ENCODE measurements at regions not wholly inside any gene's neighbourhood (a gene's known extent, or its start where the extent isn't known, plus 50 kb on each side); places are given as distances from the start of the nearest gene placed in this dataset.

DNA sequence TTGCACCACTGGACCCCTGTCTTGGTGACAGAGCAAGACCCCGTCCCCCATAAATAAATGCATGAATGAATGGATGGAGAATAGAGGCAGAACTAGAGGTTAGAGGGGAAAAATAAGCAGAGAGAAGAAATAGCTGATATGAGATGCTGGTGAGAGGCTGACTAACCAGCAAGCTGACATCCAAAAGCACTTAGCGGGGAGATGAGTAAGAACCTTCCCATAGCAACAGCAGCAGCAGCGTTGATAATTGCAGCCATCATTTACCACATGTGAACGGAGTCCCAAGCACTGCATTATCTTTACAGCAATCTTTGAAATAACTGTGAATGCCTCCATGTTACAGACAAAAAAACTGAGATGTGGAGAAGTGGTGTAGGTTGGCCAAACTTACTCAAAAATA is 777.3 kb upstream of the EEF2KMT start:
- H3K27me3 ChIP-seq (replicated peaks; ENCODE audit: insufficient read depth), result no peaks in the 10 kb centered on the region
- ATAC-seq (ENCODE audit: insufficient number of reproducible peaks, low FRiP score, low read depth), result no peak
- TF ChIP-seq, protein P1, sequence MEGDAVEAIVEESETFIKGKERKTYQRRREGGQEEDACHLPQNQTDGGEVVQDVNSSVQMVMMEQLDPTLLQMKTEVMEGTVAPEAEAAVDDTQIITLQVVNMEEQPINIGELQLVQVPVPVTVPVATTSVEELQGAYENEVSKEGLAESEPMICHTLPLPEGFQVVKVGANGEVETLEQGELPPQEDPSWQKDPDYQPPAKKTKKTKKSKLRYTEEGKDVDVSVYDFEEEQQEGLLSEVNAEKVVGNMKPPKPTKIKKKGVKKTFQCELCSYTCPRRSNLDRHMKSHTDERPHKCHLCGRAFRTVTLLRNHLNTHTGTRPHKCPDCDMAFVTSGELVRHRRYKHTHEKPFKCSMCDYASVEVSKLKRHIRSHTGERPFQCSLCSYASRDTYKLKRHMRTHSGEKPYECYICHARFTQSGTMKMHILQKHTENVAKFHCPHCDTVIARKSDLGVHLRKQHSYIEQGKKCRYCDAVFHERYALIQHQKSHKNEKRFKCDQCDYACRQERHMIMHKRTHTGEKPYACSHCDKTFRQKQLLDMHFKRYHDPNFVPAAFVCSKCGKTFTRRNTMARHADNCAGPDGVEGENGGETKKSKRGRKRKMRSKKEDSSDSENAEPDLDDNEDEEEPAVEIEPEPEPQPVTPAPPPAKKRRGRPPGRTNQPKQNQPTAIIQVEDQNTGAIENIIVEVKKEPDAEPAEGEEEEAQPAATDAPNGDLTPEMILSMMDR (IDR thresholded peaks at IDR 0.05), result no peak
- no peak overlapping the region for H3K27ac ChIP-seq
- H3K36me3 ChIP-seq, result no peaks in the 10 kb centered on the region
- no peak overlapping the region for H3K4me3 ChIP-seq
- H3K9me3 ChIP-seq, result no peaks in the 10 kb centered on the region
- no peak for DNase-seq (ENCODE audit: low spot score)
- no peaks in the 10 kb centered on the region for H3K4me1 ChIP-seq (ENCODE audit: control insufficient read depth in 1 of 2, low read depth in 2 of 2)

DNA sequence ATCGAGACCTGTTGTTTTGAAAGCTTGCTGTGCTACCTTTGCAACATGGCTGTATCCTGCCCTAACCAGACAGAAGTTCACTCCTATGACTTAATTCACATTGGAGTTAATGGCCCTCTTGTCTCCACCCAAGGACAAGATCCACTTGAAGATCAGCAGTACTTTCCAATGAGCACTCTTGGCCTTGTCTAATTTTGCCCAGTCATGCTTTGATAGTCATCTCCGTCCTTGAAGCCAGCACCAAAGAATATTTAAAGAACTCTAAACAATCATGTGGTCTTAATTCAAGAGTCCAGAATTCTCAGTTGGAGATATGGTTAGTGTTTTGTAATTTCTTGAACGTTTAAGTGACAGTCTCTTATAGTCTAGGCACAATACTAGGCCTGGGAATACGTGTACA is 775.6 kb upstream of the EEF2KMT start:
- Histone ChIP-seq H3K9me3 (no peaks in the 10 kb centered on the region), H3K27me3 (replicated peaks; ENCODE audit: insufficient read depth) (no peaks in the 10 kb centered on the region), H3K36me3 (no peaks in the 10 kb centered on the region), H3K4me3 (no peak overlapping the region), H3K27ac (no peak overlapping the region), H3K4me1 (ENCODE audit: control insufficient read depth in 1 of 2, low read depth in 2 of 2) (no peaks in the 10 kb centered on the region)
- DNase-seq (ENCODE audit: low spot score) (no peak), ATAC-seq (ENCODE audit: insufficient number of reproducible peaks, low FRiP score, low read depth) (no peak)
- TF ChIP-seq, protein P1 (IDR thresholded peaks at IDR 0.05), result no peak

DNA sequence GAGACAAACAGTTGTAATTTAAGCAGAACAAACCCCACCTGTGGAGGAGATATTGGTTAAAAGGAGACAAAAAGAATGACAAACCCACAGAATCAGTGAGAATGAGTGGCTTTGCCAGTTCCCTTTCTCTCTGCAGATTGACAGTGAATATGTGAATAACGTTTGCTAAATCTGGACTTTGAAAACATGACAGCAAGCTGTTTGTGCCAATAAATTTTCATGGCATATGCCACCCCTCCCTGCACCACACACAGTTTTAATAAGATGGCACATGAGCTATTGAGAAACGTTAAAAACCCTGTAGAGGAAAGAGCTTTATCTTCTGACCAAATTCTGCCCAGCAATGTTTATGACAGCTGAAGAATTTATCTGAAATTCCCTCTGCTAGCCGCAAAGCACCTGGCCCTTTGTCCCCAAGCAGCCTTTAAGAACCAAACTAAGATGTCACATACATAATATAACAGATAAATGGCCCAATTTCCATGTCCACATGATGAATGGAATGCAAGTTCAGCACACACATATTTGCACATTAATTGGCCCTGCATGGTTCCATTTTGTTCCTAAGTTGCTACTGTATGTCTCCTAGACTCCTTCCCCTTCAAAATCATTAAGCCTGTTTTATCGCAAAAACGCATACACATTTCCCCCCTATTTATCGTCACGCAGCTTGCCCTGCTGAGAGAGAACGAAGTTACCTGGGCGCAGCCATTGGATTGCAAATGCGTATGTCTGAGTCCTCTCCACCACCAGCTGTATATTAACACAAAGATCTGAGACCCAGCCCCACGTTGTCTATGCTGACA is 773.5 kb upstream of the EEF2KMT start:
- DNase-seq (ENCODE audit: low spot score), result no peak
- H3K4me1 ChIP-seq (ENCODE audit: control insufficient read depth in 1 of 2, low read depth in 2 of 2), result no peaks in the 10 kb centered on the region
- no peak overlapping the region for H3K4me3 ChIP-seq
- TF ChIP-seq, protein P1 (IDR thresholded peaks at IDR 0.05), result no peak
- no peaks in the 10 kb centered on the region for H3K27me3 ChIP-seq (replicated peaks; ENCODE audit: insufficient read depth)
- ATAC-seq (ENCODE audit: insufficient number of reproducible peaks, low FRiP score, low read depth), result no peak
- no peak overlapping the region for H3K27ac ChIP-seq
- no peaks in the 10 kb centered on the region for H3K9me3 ChIP-seq
- H3K36me3 ChIP-seq, result no peaks in the 10 kb centered on the region

DNA sequence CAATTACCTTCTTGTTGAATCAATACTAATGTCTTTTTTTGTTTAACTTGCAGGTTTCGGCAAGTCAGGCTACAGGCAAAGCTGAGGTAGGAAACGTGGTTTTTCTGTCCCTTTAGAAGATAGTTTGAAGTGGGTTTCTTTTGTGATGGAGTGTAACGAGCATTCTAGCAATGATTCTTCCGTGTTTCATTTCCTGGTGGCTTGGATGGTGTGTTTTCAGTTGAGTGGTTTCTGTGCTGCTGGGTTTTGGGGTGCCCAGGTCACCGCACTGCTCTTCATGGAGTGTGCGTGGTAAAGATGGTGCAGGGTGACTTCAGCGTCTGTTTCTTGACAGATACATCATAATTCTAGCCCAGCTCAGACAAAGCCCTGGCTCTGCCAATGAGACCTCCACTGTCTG is 769.7 kb upstream of the EEF2KMT start:
- no peaks in the 10 kb centered on the region for H3K9me3 ChIP-seq
- no peak overlapping the region for H3K4me3 ChIP-seq
- DNase-seq (ENCODE audit: low spot score) (no peak), ATAC-seq (ENCODE audit: insufficient number of reproducible peaks, low FRiP score, low read depth) (no peak)
- no peaks in the 10 kb centered on the region for H3K36me3 ChIP-seq
- H3K27ac ChIP-seq, result no peak overlapping the region
- no peaks in the 10 kb centered on the region for H3K27me3 ChIP-seq (replicated peaks; ENCODE audit: insufficient read depth)
- no peaks in the 10 kb centered on the region for H3K4me1 ChIP-seq (ENCODE audit: control insufficient read depth in 1 of 2, low read depth in 2 of 2)
- TF ChIP-seq, protein P1 (IDR thresholded peaks at IDR 0.05), result no peak

DNA sequence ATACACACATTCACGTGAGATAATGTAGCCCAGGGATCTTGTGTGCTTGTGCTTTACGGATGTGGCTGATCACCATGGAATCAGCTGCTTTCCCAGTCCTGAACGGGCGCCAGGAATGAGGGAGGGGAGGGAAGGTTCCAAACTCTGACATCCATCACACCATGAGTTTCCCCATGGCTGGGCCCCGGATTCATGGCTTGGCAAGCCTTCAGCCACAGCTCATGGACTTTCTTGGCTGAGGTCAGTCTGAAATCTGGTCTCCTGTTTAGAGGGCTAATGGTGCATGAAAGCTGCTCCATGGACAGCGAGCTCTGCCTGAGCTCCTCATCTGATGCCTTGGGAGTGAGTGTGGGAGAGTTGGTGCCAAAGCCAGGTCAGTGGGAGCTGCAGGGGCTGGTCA is 767.6 kb upstream of the EEF2KMT start:
- Histone ChIP-seq H3K36me3 (no peaks in the 10 kb centered on the region), H3K9me3 (no peaks in the 10 kb centered on the region), H3K4me1 (ENCODE audit: control insufficient read depth in 1 of 2, low read depth in 2 of 2) (no peaks in the 10 kb centered on the region), H3K27me3 (replicated peaks; ENCODE audit: insufficient read depth) (no peaks in the 10 kb centered on the region), H3K27ac (no peak overlapping the region), H3K4me3 (no peak overlapping the region)
- DNase-seq (ENCODE audit: low spot score) (no peak), ATAC-seq (ENCODE audit: insufficient number of reproducible peaks, low FRiP score, low read depth) (no peak)
- TF ChIP-seq, protein P1 (IDR thresholded peaks at IDR 0.05), result no peak

Data from thoracic aorta (tissue), 2 donors.